ENCODE measurements at regions not wholly inside any gene's neighbourhood (a gene's known extent, or its start where the extent isn't known, plus 50 kb on each side); places are given as distances from the start of the nearest gene placed in this dataset.

DNA sequence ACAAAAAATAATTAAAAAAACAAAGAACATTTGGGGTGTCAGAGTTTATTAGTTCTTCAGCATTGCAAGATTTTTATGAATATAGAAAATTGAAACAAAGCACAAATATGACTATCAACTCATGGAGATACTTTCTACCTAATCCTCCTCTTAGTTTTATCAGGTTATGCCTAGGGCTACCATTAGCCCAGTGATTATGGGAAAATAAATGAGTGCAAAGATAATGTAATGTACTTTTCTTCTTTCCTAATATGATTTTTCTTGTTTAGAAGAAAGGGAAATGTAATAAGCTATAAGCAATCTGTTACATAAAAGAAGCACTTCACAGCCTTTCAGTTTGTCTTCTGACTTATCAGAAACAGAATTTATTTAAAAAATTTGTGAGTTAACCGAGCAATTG, 676.8 kb downstream of the SORCS1 start:
- ATAC-seq (ENCODE audit: low read depth) (no peak), DNase-seq (no peak)
- Histone ChIP-seq H3K79me2 (ENCODE audit: control insufficient read depth, insufficient read depth, low read length) (no peaks in the 10 kb centered on the region), H3K9me3 (ENCODE audit: control extremely low read depth in 1 of 3, control insufficient read depth in 2 of 3, insufficient read depth in 1 of 3, low read length in 2 of 3) (peaks cover 0 to 5% (median 0%) of the 10 kb centered on the region in 3 donors), H4K20me1 (ENCODE audit: control insufficient read depth, insufficient read depth, low read length, poor library complexity, severe bottlenecking) (no peaks in the 10 kb centered on the region), H3K36me3 (replicated peaks in 1 of 2; ENCODE audit: control extremely low read depth in 1 of 2, control insufficient read depth in 1 of 2, extremely low read depth in 1 of 2, insufficient read depth in 2 of 2, low read length in 1 of 2) (no peaks in the 10 kb centered on the region), H3K4me1 (ENCODE audit: control insufficient read depth in 2 of 2, insufficient read depth in 2 of 2, low read length in 2 of 2) (no peaks in the 10 kb centered on the region), H3K4me2 (replicated peaks; ENCODE audit: low read depth, low read length, poor library complexity, severe bottlenecking) (no peak overlapping the region), H3K27me3 (replicated peaks in 1 of 4; ENCODE audit: control extremely low read depth in 1 of 4, control insufficient read depth in 3 of 4, insufficient read depth in 4 of 4, low read length in 3 of 4) (no peaks in the 10 kb centered on the region), H3K27ac (ENCODE audit: low read length in 2 of 2) (no peak overlapping the region), H3K9ac (ENCODE audit: low read length) (no peak overlapping the region), H2AFZ (ENCODE audit: insufficient read depth, low read depth, low read length, poor library complexity, severe bottlenecking) (no peak overlapping the region), H3K4me3 (ENCODE audit: control extremely low read depth in 1 of 5, extremely low read depth in 1 of 5, insufficient read depth in 1 of 5, low read depth in 2 of 5, low read length in 4 of 5) (no peak overlapping the region)
- no CpG with 5 or more reads among the region's 1 CpG for WGBS (ENCODE audit: insufficient coverage)
- intact Hi-C loops (cut with micrococcal nuclease) = no loop called here
- ChIA-PET POLR2A (no interaction called here), CTCF (no interaction called here)
- H3K9me3 Mint-ChIP-seq (ENCODE audit: insufficient read depth) = no peaks in the 10 kb centered on the region
- no peaks in the 10 kb centered on the region for H3K4me1 Mint-ChIP-seq
- H3K27ac Mint-ChIP-seq = no peak overlapping the region
- no peak overlapping the region for H3K4me3 Mint-ChIP-seq
- no peak for TF ChIP-seq EZH2 (IDR thresholded peaks at IDR 0.05; ENCODE audit: borderline replicate concordance, insufficient read depth, low read depth, low read length, poor library complexity, severe bottlenecking)
- TF ChIP-seq, protein P1, sequence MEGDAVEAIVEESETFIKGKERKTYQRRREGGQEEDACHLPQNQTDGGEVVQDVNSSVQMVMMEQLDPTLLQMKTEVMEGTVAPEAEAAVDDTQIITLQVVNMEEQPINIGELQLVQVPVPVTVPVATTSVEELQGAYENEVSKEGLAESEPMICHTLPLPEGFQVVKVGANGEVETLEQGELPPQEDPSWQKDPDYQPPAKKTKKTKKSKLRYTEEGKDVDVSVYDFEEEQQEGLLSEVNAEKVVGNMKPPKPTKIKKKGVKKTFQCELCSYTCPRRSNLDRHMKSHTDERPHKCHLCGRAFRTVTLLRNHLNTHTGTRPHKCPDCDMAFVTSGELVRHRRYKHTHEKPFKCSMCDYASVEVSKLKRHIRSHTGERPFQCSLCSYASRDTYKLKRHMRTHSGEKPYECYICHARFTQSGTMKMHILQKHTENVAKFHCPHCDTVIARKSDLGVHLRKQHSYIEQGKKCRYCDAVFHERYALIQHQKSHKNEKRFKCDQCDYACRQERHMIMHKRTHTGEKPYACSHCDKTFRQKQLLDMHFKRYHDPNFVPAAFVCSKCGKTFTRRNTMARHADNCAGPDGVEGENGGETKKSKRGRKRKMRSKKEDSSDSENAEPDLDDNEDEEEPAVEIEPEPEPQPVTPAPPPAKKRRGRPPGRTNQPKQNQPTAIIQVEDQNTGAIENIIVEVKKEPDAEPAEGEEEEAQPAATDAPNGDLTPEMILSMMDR (IDR thresholded peaks at IDR 0.05) = no peak
- no peaks in the 10 kb centered on the region for H3K27me3 Mint-ChIP-seq

- intact Hi-C loops (cut with micrococcal nuclease) = no loop called here
- Mint-ChIP-seq H3K9me3 (ENCODE audit: insufficient read depth) (peaks cover 3% of the 10 kb centered on the region), H3K27me3 (no peaks in the 10 kb centered on the region), H3K27ac (no peak overlapping the region), H3K4me3 (no peak overlapping the region), H3K4me1 (no peaks in the 10 kb centered on the region)
- Histone ChIP-seq H3K79me2 (ENCODE audit: control insufficient read depth, insufficient read depth, low read length) (no peaks in the 10 kb centered on the region), H3K9me3 (ENCODE audit: control extremely low read depth in 1 of 3, control insufficient read depth in 2 of 3, insufficient read depth in 1 of 3, low read length in 2 of 3) (peaks cover 0 to 5% (median 0%) of the 10 kb centered on the region in 3 donors), H4K20me1 (ENCODE audit: control insufficient read depth, insufficient read depth, low read length, poor library complexity, severe bottlenecking) (no peaks in the 10 kb centered on the region), H3K36me3 (replicated peaks in 1 of 2; ENCODE audit: control extremely low read depth in 1 of 2, control insufficient read depth in 1 of 2, extremely low read depth in 1 of 2, insufficient read depth in 2 of 2, low read length in 1 of 2) (no peaks in the 10 kb centered on the region), H3K9ac (ENCODE audit: low read length) (no peak overlapping the region), H3K4me2 (replicated peaks; ENCODE audit: low read depth, low read length, poor library complexity, severe bottlenecking) (no peak overlapping the region), H3K27me3 (replicated peaks in 1 of 4; ENCODE audit: control extremely low read depth in 1 of 4, control insufficient read depth in 3 of 4, insufficient read depth in 4 of 4, low read length in 3 of 4) (no peaks in the 10 kb centered on the region), H3K27ac (ENCODE audit: low read length in 2 of 2) (no peak overlapping the region), H3K4me1 (ENCODE audit: control insufficient read depth in 2 of 2, insufficient read depth in 2 of 2, low read length in 2 of 2) (no peaks in the 10 kb centered on the region), H2AFZ (ENCODE audit: insufficient read depth, low read depth, low read length, poor library complexity, severe bottlenecking) (no peak overlapping the region), H3K4me3 (ENCODE audit: control extremely low read depth in 1 of 5, extremely low read depth in 1 of 5, insufficient read depth in 1 of 5, low read depth in 2 of 5, low read length in 4 of 5) (no peak overlapping the region)
- CTCF ChIA-PET = no interaction called here
- POLR2A ChIA-PET = no interaction called here
- ATAC-seq (ENCODE audit: low read depth) (no peak), DNase-seq (no peak)
- TF ChIP-seq, protein P1 (IDR thresholded peaks at IDR 0.05) = no peak
- no peak for TF ChIP-seq EZH2 (IDR thresholded peaks at IDR 0.05; ENCODE audit: borderline replicate concordance, insufficient read depth, low read depth, low read length, poor library complexity, severe bottlenecking)
- 100% methylated on average over 1 of the region's 4 CpGs for WGBS (ENCODE audit: insufficient coverage)
These were observed 682.8 kb downstream of the SORCS1 start for GRCh38 chr10:106481598-106482275.

Measured in B cell (primary cell).